K562 (cell line): ENCODE measurements at regions not wholly inside any gene's neighbourhood (a gene's known extent, or its start where the extent isn't known, plus 50 kb on each side); places are given as distances from the start of the nearest gene placed in this dataset.

Experiments
- ATAC-seq: fragments of 200-7000 bp; cut with Tn5 transposase; 3 replicates; pipeline ENCODE4 v1.9.1; 2020; ENCODE audit warnings: moderate library complexity
- BruUV-seq: library from RNA; stranded (reverse); fragments of 400-500 nt; replicated peaks from 2 replicates; lab custom pipeline; 2021; lab: Mats Ljungman, UMichigan
- CTCF ChIA-PET: fragments of 300-600 bp; formaldehyde crosslinking; extraction: SDS; loops from one replicate; lab custom pipeline; 2021; ENCODE audit warnings: low intra/inter-chr PET ratio; lab: Yijun Ruan, JAX
- POLR2A ChIA-PET: fragments of 300-600, 350-650 bp; sonication (Branson Sonifier 250); formaldehyde crosslinking; extraction: SDS; loops from one replicate; lab custom pipeline; 2021; ENCODE audit warnings: antibody characterized with exemption, inconsistent platforms; lab: Yijun Ruan, JAX
- DNase-seq, 4 experiments: peaks; one replicate each; pipeline versions ENCODE4 v3.0.0 to v3.0.0-alpha.2; 2011 to 2018; ENCODE audit warnings: low spot score in 3 of 4, mixed read lengths in 3 of 4; ENCODE audit errors: extremely low read depth in 1 of 4
- FAIRE-seq: peaks from 2 replicates; lab custom pipeline; 2011; peaks lifted over from hg19 to GRCh38; lab: Jason Lieb, UNC
- H2AFZ ChIP-seq: 2 replicates; pipeline ENCODE4 v1.6.0; 2011; ENCODE audit warnings: low read depth, low read length, control low read depth, inconsistent platforms
- H3K27ac ChIP-seq: fragments of 200-600 bp; 3 replicates; pipeline ENCODE4 v1.8.0; 2011; ENCODE audit warnings: low read depth, mild to moderate bottlenecking, control low read depth, inconsistent platforms, low read length, moderate library complexity, mixed read lengths; ENCODE audit errors: extremely low read depth
- H3K27me3 ChIP-seq, 2 experiments: fragments of 300-600 bp in 1 of 2; 2 replicates in 1 of 2; 3 replicates in 1 of 2; pipeline versions ENCODE4 v1.6.0 to v1.8.0; 2011; ENCODE audit warnings: inconsistent platforms in 2 of 2, low read length in 2 of 2, mild to moderate bottlenecking in 1 of 2, mixed read lengths in 1 of 2, moderate library complexity in 1 of 2; ENCODE audit not compliant: control insufficient read depth in 2 of 2, insufficient read depth in 2 of 2
- H3K36me3 ChIP-seq: fragments of 300-600 bp; 3 replicates; pipeline ENCODE4 v1.8.0; 2011; ENCODE audit warnings: mild to moderate bottlenecking, low read length, inconsistent platforms; ENCODE audit not compliant: control insufficient read depth, insufficient read depth
- H3K4me1 ChIP-seq, 2 experiments: fragments of 200-600 bp in 1 of 2; replicated peaks in 1 of 2; 2 replicates in 1 of 2; 3 replicates in 1 of 2; pipeline versions ENCODE4 v1.5.1 to v1.8.0; 2011; ENCODE audit warnings: inconsistent platforms in 2 of 2, low read length in 2 of 2, mild to moderate bottlenecking in 1 of 2, mixed read lengths in 1 of 2, moderate library complexity in 1 of 2; ENCODE audit not compliant: control insufficient read depth in 2 of 2, insufficient read depth in 2 of 2
- H3K4me2 ChIP-seq: 2 replicates; pipeline ENCODE4 v1.6.1; 2011; ENCODE audit warnings: low read length, control low read depth, inconsistent platforms, mixed read lengths; ENCODE audit not compliant: insufficient read depth
- H3K4me3 ChIP-seq: fragments of 200-600 bp; sonication (generic), shearing (Covaris generic); 2 replicates; pipeline ENCODE4 v1.5.1; 2016; ENCODE audit warnings: control low read depth, inconsistent platforms
- H3K79me2 ChIP-seq: fragments of 200-600 bp; 3 replicates; pipeline ENCODE4 v1.8.0; 2011; ENCODE audit warnings: low read length, inconsistent platforms; ENCODE audit not compliant: control insufficient read depth, insufficient read depth
- H3K9ac ChIP-seq, 2 experiments: 2 replicates each; pipeline versions ENCODE4 v1.6.0 to v1.6.1; 2011; ENCODE audit warnings: low read depth in 2 of 2, low read length in 2 of 2, control low read depth in 1 of 2, inconsistent platforms in 1 of 2, mild to moderate bottlenecking in 1 of 2, mixed read lengths in 1 of 2; ENCODE audit not compliant: insufficient read depth in 1 of 2
- H3K9me1 ChIP-seq: one replicate; pipeline ENCODE4 v1.6.0; 2011; ENCODE audit warnings: inconsistent platforms, mild to moderate bottlenecking, low read length, moderate library complexity; ENCODE audit not compliant: control insufficient read depth, insufficient read depth
- H3K9me3 ChIP-seq: replicated peaks from 2 replicates; pipeline ENCODE4 v1.5.1; 2011; ENCODE audit warnings: low read depth, low read length, inconsistent platforms; ENCODE audit not compliant: control insufficient read depth, insufficient read depth
- H4K20me1 ChIP-seq: replicated peaks from 2 replicates; pipeline ENCODE4 v1.6.1; 2011; ENCODE audit warnings: low read length, inconsistent platforms, mixed read lengths; ENCODE audit not compliant: control insufficient read depth, insufficient read depth
- ASH1L ChIP-seq: fragments of 450-650 bp; IDR thresholded peaks from 2 replicates; pipeline ENCODE4 v1.6.1; 2018; ENCODE audit warnings: borderline replicate concordance, mild to moderate bottlenecking, low read depth; ENCODE audit not compliant: partially characterized antibody
- GATAD2B ChIP-seq: fragments of 450-650 bp; IDR thresholded peaks from 2 replicates; pipeline ENCODE4 v1.6.1; 2017; ENCODE audit warnings: mild to moderate bottlenecking, borderline replicate concordance
- MLX ChIP-seq, 2 experiments: fragments of 450-650 bp in 1 of 2; sonication (generic) in 1 of 2; formaldehyde crosslinking; conservative IDR thresholded peaks; 2 replicates each; pipeline versions ENCODE4 v1.4.0 to v1.8.1; 2020 to 2022; ENCODE audit warnings: mild to moderate bottlenecking in 1 of 2, missing genetic modification reagents in 1 of 2
- NR0B1 ChIP-seq: fragments of 450-650 bp; IDR thresholded peaks from one replicate; pipeline ENCODE4 v1.6.1; 2018; ENCODE audit warnings: mild to moderate bottlenecking, moderate library complexity; ENCODE audit not compliant: partially characterized antibody
- NUFIP1 ChIP-seq: fragments of 450-650 bp; IDR thresholded peaks from 2 replicates; pipeline ENCODE4 v1.6.1; 2018; ENCODE audit not compliant: partially characterized antibody
- PATZ1 ChIP-seq: fragments of 250-450 bp; sonication (Bioruptor Pico); IDR thresholded peaks from 2 replicates; pipeline ENCODE4 v1.5.0; 2020; ENCODE audit warnings: mild to moderate bottlenecking, borderline replicate concordance
- PTBP1 ChIP-seq: fragments of 200-400 bp; formaldehyde crosslinking; IDR thresholded peaks from 2 replicates; pipeline ENCODE4 v1.6.1; 2017; ENCODE audit warnings: low read depth, low read length
- SAFB2 ChIP-seq: fragments of 200-400 bp; formaldehyde crosslinking; IDR thresholded peaks from 2 replicates; pipeline ENCODE4 v1.6.1; 2018; ENCODE audit warnings: borderline replicate concordance, low read length, low read depth, moderate library complexity; ENCODE audit not compliant: severe bottlenecking
- ZNF133 ChIP-seq: fragments of 250-450 bp; sonication (Bioruptor Pico); IDR thresholded peaks from 2 replicates; pipeline ENCODE4 v1.4.0; 2020; ENCODE audit warnings: mild to moderate bottlenecking
- ZNF311 ChIP-seq: fragments of 250-450 bp; sonication (Bioruptor Pico); IDR thresholded peaks from 2 replicates; pipeline ENCODE4 v1.4.0; 2020; ENCODE audit warnings: mild to moderate bottlenecking, moderate library complexity
- ZNF780A ChIP-seq: fragments of 250-450 bp; sonication (Bioruptor Pico); IDR thresholded peaks from 2 replicates; pipeline ENCODE4 v1.5.0; 2021; ENCODE audit warnings: mild to moderate bottlenecking
- WGBS: fragments of 100-300 bp; shearing (Covaris generic); methylation state at CpG from one replicate; pipeline ENCODE4 v1.1.6; 2016; ENCODE audit warnings: low coverage, mixed read lengths; ENCODE audit not compliant: insufficient coverage; ENCODE audit errors: missing lambda C conversion rate; 5-methylcytosine and 5-hydroxymethylcytosine counted together
- in situ Hi-C: fragments of 300-500 bp; cut with MboI; formaldehyde crosslinking; loops from 4 replicates; pipeline ENCODE4 v1.15.0; 2018; ENCODE audit warnings: inconsistent platforms, mixed read lengths
- intact Hi-C: fragments of 100-400 bp; cut with micrococcal nuclease; formaldehyde crosslinking; loops from 2 replicates; pipeline ENCODE4 v1.14.2; 2022

GRCh38 chr2:240327566-240327965 lies 107.9 kb upstream of the GPC1 start:
- ChIA-PET CTCF (no interaction called here), POLR2A (no interaction called here)
- Histone ChIP-seq H3K27me3 (peaks cover 8 to 52% of the 10 kb centered on the region in 2 experiments; a peak in 3 of 5 replicates), H3K9ac (no peak overlapping the region), H3K9me1 (no peaks in the 10 kb centered on the region), H3K4me3 (no peak overlapping the region), H3K4me2 (no peak overlapping the region), H3K9me3 (no peaks in the 10 kb centered on the region), H3K27ac (no peak overlapping the region), H2AFZ (no peak overlapping the region), H4K20me1 (0 out of 2 replicates have a peak, but pooled peaks cover 3% of the 10 kb centered on the region), H3K36me3 (no peaks in the 10 kb centered on the region), H3K4me1 (no peaks in the 10 kb centered on the region; a peak in 1 of 5 replicates), H3K79me2 (no peaks in the 10 kb centered on the region)
- DNase-seq (no peak), ATAC-seq (no peak), FAIRE-seq (no peak)
- no peak for TF ChIP-seq PTBP1
- no peak for TF ChIP-seq GATAD2B
- TF ChIP-seq SAFB2: no peak
- TF ChIP-seq ASH1L: no peak
- BruUV-seq: no TSS peak
- 3% methylated on average over 7 of the region's 10 CpGs for WGBS
- in situ Hi-C loops (no loop called here), intact Hi-C loops (no loop called here)

GRCh38 chr2:240328526-240328925 lies 106.9 kb upstream of the GPC1 start:
- Histone ChIP-seq H3K9me1 (no peaks in the 10 kb centered on the region), H2AFZ (no peak overlapping the region), H3K9ac (no peak overlapping the region), H3K4me3 (no peak overlapping the region), H3K9me3 (no peaks in the 10 kb centered on the region), H3K27me3 (peaks cover 6 to 43% of the 10 kb centered on the region in 2 experiments; a peak in 3 of 5 replicates), H3K79me2 (no peaks in the 10 kb centered on the region), H3K36me3 (no peaks in the 10 kb centered on the region), H3K27ac (no peak overlapping the region), H3K4me1 (no peaks in the 10 kb centered on the region; a peak in 1 of 5 replicates), H3K4me2 (no peak overlapping the region), H4K20me1 (0 out of 2 replicates have a peak, but pooled peaks cover 3% of the 10 kb centered on the region)
- ChIA-PET POLR2A (no interaction called here), CTCF (no interaction called here)
- no peak for DNase-seq
- intact Hi-C loops (no loop called here), in situ Hi-C loops (no loop called here)
- no peak for FAIRE-seq
- ATAC-seq: no peak
- 1% methylated on average over 8 of the region's 10 CpGs for WGBS
- BruUV-seq: no TSS peak
- no peak for TF ChIP-seq NUFIP1
- TF ChIP-seq ZNF780A (CRISPR knock-in tag): no peak
- TF ChIP-seq PATZ1 (CRISPR knock-in tag): no peak
- no peak for TF ChIP-seq ZNF133
- no peak for TF ChIP-seq NR0B1
- no peak for TF ChIP-seq SAFB2
- no peak for TF ChIP-seq MLX (CRISPR knock-in tag; conservative IDR thresholded peaks at IDR 0.05)
- no peak for TF ChIP-seq ZNF311 (CRISPR knock-in tag)
